Keratinocyte (primary cell): ENCODE measurements at regions not wholly inside any gene's neighbourhood (a gene's known extent, or its start where the extent isn't known, plus 50 kb on each side); places are given as distances from the start of the nearest gene placed in this dataset.

Experiments used
- DNase-seq: peaks from one replicate; pipeline ENCODE4 v3.0.0-alpha.2; 2011; ENCODE audit warnings: low read depth, missing footprints, low spot score
- FAIRE-seq: peaks from 2 replicates; lab custom pipeline; 2011; peaks lifted over from hg19 to GRCh38; lab: Jason Lieb, UNC
- H2AFZ ChIP-seq: 2 replicates; pipeline ENCODE4 v1.6.0; 2012; ENCODE audit warnings: low read length, control low read depth, inconsistent platforms; ENCODE audit not compliant: control insufficient read depth
- H3K27ac ChIP-seq: 2 replicates; pipeline ENCODE4 v1.5.1; 2011; ENCODE audit warnings: low read length; ENCODE audit not compliant: control insufficient read depth, insufficient read depth
- H3K27me3 ChIP-seq: 3 replicates; pipeline ENCODE4 v1.6.0; 2011; ENCODE audit warnings: low read length; ENCODE audit not compliant: control insufficient read depth, insufficient read depth; ENCODE audit errors: extremely low read depth
- H3K36me3 ChIP-seq, 2 experiments: 2 replicates in 1 of 2; 3 replicates in 1 of 2; pipeline ENCODE4 v1.5.1; 2011; ENCODE audit warnings: low read length in 2 of 2, mild to moderate bottlenecking in 1 of 2; ENCODE audit not compliant: control insufficient read depth in 2 of 2, insufficient read depth in 2 of 2; ENCODE audit errors: extremely low read depth in 1 of 2
- H3K4me1 ChIP-seq: 3 replicates; pipeline ENCODE4 v1.5.1; 2011; ENCODE audit warnings: low read length; ENCODE audit not compliant: control insufficient read depth, insufficient read depth; ENCODE audit errors: extremely low read depth
- H3K4me2 ChIP-seq: 3 replicates; pipeline ENCODE4 v1.6.0; 2011; ENCODE audit warnings: low read depth, low read length; ENCODE audit not compliant: control insufficient read depth, insufficient read depth; ENCODE audit errors: extremely low read depth
- H3K4me3 ChIP-seq, 3 experiments: fragments of 200-600 bp in 1 of 3; sonication (generic) in 1 of 3; 2 replicates in 2 of 3; 3 replicates in 1 of 3; pipeline ENCODE4 v1.5.1; 2011 to 2016; ENCODE audit warnings: low read length in 3 of 3, mild to moderate bottlenecking in 3 of 3, control low read depth in 2 of 3, inconsistent platforms in 1 of 3, low read depth in 1 of 3, mixed read lengths in 1 of 3, mixed run types in 1 of 3, moderate library complexity in 1 of 3; ENCODE audit not compliant: control insufficient read depth in 2 of 3, insufficient read depth in 2 of 3; ENCODE audit errors: extremely low read depth in 1 of 3
- H3K79me2 ChIP-seq: 2 replicates; pipeline ENCODE4 v1.6.0; 2012; ENCODE audit warnings: low read length; ENCODE audit not compliant: control insufficient read depth, insufficient read depth
- H3K9ac ChIP-seq: 3 replicates; pipeline ENCODE4 v1.6.0; 2011; ENCODE audit warnings: low read length; ENCODE audit not compliant: control insufficient read depth, insufficient read depth; ENCODE audit errors: extremely low read depth
- H3K9me1 ChIP-seq: 3 replicates; pipeline ENCODE4 v1.6.0; 2011; ENCODE audit warnings: low read length; ENCODE audit not compliant: control insufficient read depth, insufficient read depth; ENCODE audit errors: extremely low read depth
- H3K9me3 ChIP-seq: 2 replicates; pipeline ENCODE4 v1.5.1; 2012; ENCODE audit warnings: low read depth, low read length; ENCODE audit not compliant: control insufficient read depth
- H4K20me1 ChIP-seq: 3 replicates; pipeline ENCODE4 v1.6.0; 2011; ENCODE audit warnings: low read length; ENCODE audit not compliant: control insufficient read depth, insufficient read depth; ENCODE audit errors: extremely low read depth
- EZH2 ChIP-seq: IDR thresholded peaks from one replicate; pipeline ENCODE4 v1.6.1; 2012; ENCODE audit warnings: inconsistent platforms, mild to moderate bottlenecking, low read length, moderate library complexity
- dilution Hi-C: fragments of 300-500 bp; cut with MboI; formaldehyde crosslinking; loops from one replicate; pipeline ENCODE4 v1.7.0; 2020; ENCODE audit warnings: low sequenced_read_pairs; ENCODE audit not compliant: extremely low pct_ligation_motif_present
- TF ChIP-seq, protein P1 (sequence below), 3 experiments: IDR thresholded peaks in 1 of 3; conservative IDR thresholded peaks in 1 of 3; optimal IDR thresholded peaks in 1 of 3; 2 replicates in 2 of 3; 3 replicates in 1 of 3; pipeline versions ENCODE3 to v1.5.1; 2011; ENCODE audit warnings: low read length in 3 of 3, mild to moderate bottlenecking in 3 of 3, moderate library complexity in 2 of 3, control low read depth in 1 of 3, inconsistent platforms in 1 of 3; ENCODE audit not compliant: insufficient read depth in 2 of 3; ENCODE audit errors: extremely low read depth in 1 of 3

DNA sequence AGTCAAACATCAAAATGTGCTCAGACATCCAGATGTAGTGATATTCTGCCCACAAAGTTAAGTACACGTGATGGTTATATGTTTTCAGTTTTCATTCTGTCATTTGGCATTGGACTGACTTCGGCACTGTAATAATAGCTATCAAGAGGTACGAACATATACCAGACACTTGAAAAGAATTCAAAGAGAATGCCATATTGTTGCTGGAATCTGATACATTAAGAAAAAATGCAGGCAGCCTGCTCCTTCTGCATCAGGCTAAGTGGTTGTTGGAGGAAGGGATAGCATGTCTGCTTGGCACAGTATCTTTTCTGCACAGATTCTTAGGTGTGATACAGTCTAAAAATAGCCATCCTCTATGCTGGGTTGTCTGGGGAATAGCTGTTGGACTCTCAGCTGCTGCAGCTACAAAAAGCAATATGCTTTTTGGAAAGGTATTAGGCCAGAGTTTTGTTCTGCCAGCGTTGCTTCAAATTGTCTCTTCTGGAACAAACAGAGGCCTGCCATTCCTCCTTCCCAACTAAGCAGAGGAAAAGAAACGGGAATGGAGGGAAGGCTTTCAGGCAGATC is 892.6 kb downstream of the TBC1D22A start:
- H3K36me3 ChIP-seq = peaks cover 0 to 7% of the 10 kb centered on the region in 2 experiments
- dilution Hi-C loops = no loop called here
- no peak overlapping the region for H2AFZ ChIP-seq
- H4K20me1 ChIP-seq = no peaks in the 10 kb centered on the region
- FAIRE-seq = peak; percentile 63
- no peak for TF ChIP-seq EZH2
- TF ChIP-seq, protein P1, sequence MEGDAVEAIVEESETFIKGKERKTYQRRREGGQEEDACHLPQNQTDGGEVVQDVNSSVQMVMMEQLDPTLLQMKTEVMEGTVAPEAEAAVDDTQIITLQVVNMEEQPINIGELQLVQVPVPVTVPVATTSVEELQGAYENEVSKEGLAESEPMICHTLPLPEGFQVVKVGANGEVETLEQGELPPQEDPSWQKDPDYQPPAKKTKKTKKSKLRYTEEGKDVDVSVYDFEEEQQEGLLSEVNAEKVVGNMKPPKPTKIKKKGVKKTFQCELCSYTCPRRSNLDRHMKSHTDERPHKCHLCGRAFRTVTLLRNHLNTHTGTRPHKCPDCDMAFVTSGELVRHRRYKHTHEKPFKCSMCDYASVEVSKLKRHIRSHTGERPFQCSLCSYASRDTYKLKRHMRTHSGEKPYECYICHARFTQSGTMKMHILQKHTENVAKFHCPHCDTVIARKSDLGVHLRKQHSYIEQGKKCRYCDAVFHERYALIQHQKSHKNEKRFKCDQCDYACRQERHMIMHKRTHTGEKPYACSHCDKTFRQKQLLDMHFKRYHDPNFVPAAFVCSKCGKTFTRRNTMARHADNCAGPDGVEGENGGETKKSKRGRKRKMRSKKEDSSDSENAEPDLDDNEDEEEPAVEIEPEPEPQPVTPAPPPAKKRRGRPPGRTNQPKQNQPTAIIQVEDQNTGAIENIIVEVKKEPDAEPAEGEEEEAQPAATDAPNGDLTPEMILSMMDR (optimal IDR thresholded peaks at IDR 0.05 in 1 of 3, IDR thresholded peaks at IDR 0.05 in 1 of 3, conservative IDR thresholded peaks at IDR 0.05 in 1 of 3; ENCODE audit: extremely low read depth in 1 of 3, insufficient read depth in 2 of 3, low read length in 3 of 3) = no peak
- no peaks in the 10 kb centered on the region for H3K9me1 ChIP-seq
- H3K9me3 ChIP-seq = no peaks in the 10 kb centered on the region
- no peak overlapping the region for H3K9ac ChIP-seq
- no peak overlapping the region for H3K27ac ChIP-seq
- H3K4me3 ChIP-seq = no peak overlapping the region
- H3K4me2 ChIP-seq = no peak overlapping the region
- H3K27me3 ChIP-seq = no peaks in the 10 kb centered on the region
- H3K4me1 ChIP-seq = peaks cover 14% of the 10 kb centered on the region
- peaks cover 24% of the 10 kb centered on the region for H3K79me2 ChIP-seq
- DNase-seq = no peak

DNA sequence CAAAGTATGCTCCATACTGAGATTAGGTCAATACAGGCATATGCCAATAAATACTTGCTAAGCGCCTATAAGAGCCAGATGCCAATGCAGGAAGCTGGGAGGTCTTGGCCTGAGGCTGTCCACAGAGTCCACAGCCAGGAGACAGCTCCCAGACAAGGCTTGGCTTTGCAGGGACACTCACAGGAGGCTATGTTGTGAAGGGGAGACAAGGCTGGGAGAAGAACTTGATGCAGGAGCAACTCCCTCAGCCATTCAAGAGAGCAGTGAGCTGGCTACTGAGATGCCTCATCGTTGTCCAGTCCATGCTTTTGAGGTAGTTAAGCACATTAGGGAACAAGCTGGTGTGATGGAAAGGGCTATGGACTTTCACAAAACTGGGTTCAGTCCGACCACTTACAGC is 891.5 kb downstream of the TBC1D22A start:
- no peak overlapping the region for H2AFZ ChIP-seq
- dilution Hi-C loops = no loop called here
- no peak overlapping the region for H3K27ac ChIP-seq
- no peaks in the 10 kb centered on the region for H3K9me1 ChIP-seq
- H3K36me3 ChIP-seq = peaks cover 0 to 7% of the 10 kb centered on the region in 2 experiments
- H4K20me1 ChIP-seq = no peaks in the 10 kb centered on the region
- no peaks in the 10 kb centered on the region for H3K9me3 ChIP-seq
- FAIRE-seq (no peak), DNase-seq (no peak)
- peaks cover 14% of the 10 kb centered on the region for H3K4me1 ChIP-seq
- H3K79me2 ChIP-seq = peaks cover 24% of the 10 kb centered on the region
- TF ChIP-seq EZH2 = no peak
- TF ChIP-seq, protein P1 (optimal IDR thresholded peaks at IDR 0.05 in 1 of 3, IDR thresholded peaks at IDR 0.05 in 1 of 3, conservative IDR thresholded peaks at IDR 0.05 in 1 of 3; ENCODE audit: extremely low read depth in 1 of 3, insufficient read depth in 2 of 3, low read length in 3 of 3) = no peak
- no peaks in the 10 kb centered on the region for H3K27me3 ChIP-seq
- no peak overlapping the region for H3K4me2 ChIP-seq
- H3K4me3 ChIP-seq = no peak overlapping the region
- H3K9ac ChIP-seq = no peak overlapping the region
